GM12864 (cell line): ENCODE measurements at regions not wholly inside any gene's neighbourhood (a gene's known extent, or its start where the extent isn't known, plus 50 kb on each side); places are given as distances from the start of the nearest gene placed in this dataset.
"Not testable (repeated sequence)": the region's sequence is repeated elsewhere in the genome, so short reads cannot be mapped to it uniquely, and the experiment has no call there.

Experiments
- DNase-seq: peaks from one replicate; pipeline ENCODE4 v3.0.0-alpha.2; 2011; ENCODE audit warnings: low read depth
- H3K4me3 ChIP-seq: 2 replicates; pipeline ENCODE4 v1.5.1; 2011; ENCODE audit warnings: mild to moderate bottlenecking, low read depth, low read length, control low read depth
- CTCF ChIP-seq: IDR thresholded peaks from 2 replicates; pipeline ENCODE4 v1.5.1; 2011; ENCODE audit warnings: low read depth, mild to moderate bottlenecking, moderate library complexity, low read length, control low read depth, inconsistent platforms; ENCODE audit errors: missing control alignments

- no peak for DNase-seq
- no peak for TF ChIP-seq CTCF
- H3K4me3 ChIP-seq = no peak overlapping the region
These were observed 67.1 kb upstream of the SMURF2 start for GRCh38 chr17:64729201-64729600.

- no peak for TF ChIP-seq CTCF
- DNase-seq = no peak
These were observed 66.1 kb upstream of the SMURF2 start for GRCh38 chr17:64728041-64728695.

GRCh38 chr17:64726025-64726424 lies 63.9 kb upstream of the SMURF2 start:
- H3K4me3 ChIP-seq, DNase-seq: not testable (repeated sequence)

More at GRCh38 chr17:64728041-64728695, 66.1 kb upstream of the SMURF2 start:
- H3K4me3 ChIP-seq = no peak overlapping the region

- not testable (repeated sequence) for H3K4me3 ChIP-seq, DNase-seq
These were observed 62.1 kb upstream of the SMURF2 start for GRCh38 chr17:64724246-64724645.

GRCh38 chr17:64723781-64724180 lies 61.7 kb upstream of the SMURF2 start:
- TF ChIP-seq CTCF = no peak
- no peak overlapping the region for H3K4me3 ChIP-seq
- DNase-seq = no peak

GRCh38 chr17:64721556-64721955 lies 59.4 kb upstream of the SMURF2 start:
- H3K4me3 ChIP-seq, DNase-seq: not testable (repeated sequence)

- DNase-seq, H3K4me3 ChIP-seq: not testable (repeated sequence)
These were observed 58.1 kb upstream of the SMURF2 start for GRCh38 chr17:64720253-64720652.

- H3K4me3 ChIP-seq, DNase-seq: not testable (repeated sequence)
These were observed 57.4 kb upstream of the SMURF2 start for GRCh38 chr17:64719517-64719916.

GRCh38 chr17:64718816-64719215 lies 56.7 kb upstream of the SMURF2 start:
- H3K4me3 ChIP-seq, DNase-seq: not testable (repeated sequence)

GRCh38 chr17:64718058-64718457 lies 56.0 kb upstream of the SMURF2 start:
- no peak for DNase-seq
- no peak for TF ChIP-seq CTCF

GRCh38 chr17:64716496-64716895 lies 54.4 kb upstream of the SMURF2 start:
- DNase-seq, H3K4me3 ChIP-seq: not testable (repeated sequence)

More at GRCh38 chr17:64718058-64718457, 56.0 kb upstream of the SMURF2 start:
- H3K4me3 ChIP-seq = no peak overlapping the region

- not testable (repeated sequence) for DNase-seq, H3K4me3 ChIP-seq
These were observed 51.7 kb upstream of the SMURF2 start for GRCh38 chr17:64713786-64714185.

- H3K4me3 ChIP-seq, DNase-seq: not testable (repeated sequence)
These were observed 50.6 kb upstream of the SMURF2 start for GRCh38 chr17:64712557-64713351.
